ENCODE measurements at regions not wholly inside any gene's neighbourhood (a gene's known extent, or its start where the extent isn't known, plus 50 kb on each side); places are given as distances from the start of the nearest gene placed in this dataset.

DNA sequence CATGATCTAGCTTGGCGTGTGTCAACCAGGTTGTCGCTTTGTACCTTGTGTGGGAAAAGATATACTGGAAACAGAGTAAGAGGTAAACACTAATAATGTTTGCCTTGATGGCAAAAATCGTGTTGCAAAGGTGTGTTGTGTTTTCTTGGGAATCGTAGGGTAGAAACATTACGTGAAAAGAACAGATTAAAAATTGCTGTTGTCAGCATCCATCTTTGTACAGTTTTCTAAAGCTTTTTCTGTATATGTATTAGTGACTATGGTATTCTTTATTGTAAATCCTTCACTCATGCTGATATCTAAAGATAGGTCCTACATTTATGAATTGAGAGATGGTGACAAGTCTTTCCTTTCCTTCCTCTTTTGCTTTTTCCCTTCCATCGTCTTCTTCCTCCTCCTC is 116.9 kb downstream of the RPS12 start:
- TF ChIP-seq POLR2A (IDR thresholded peaks at IDR 0.05; ENCODE audit: control extremely low read depth in 1 of 2, low read depth in 2 of 2, low read length in 2 of 2) (no peak), POLR2AphosphoS5 (IDR thresholded peaks at IDR 0.05; ENCODE audit: low read depth, low read length) (no peak), TEAD4 (IDR thresholded peaks at IDR 0.05; ENCODE audit: low read depth, low read length) (no peak), YY1 (IDR thresholded peaks at IDR 0.05; ENCODE audit: low read depth, low read length) (no peak), RAD21 (IDR thresholded peaks at IDR 0.05 in 1 of 2, conservative IDR thresholded peaks at IDR 0.05 in 1 of 2; ENCODE audit: low read depth in 2 of 2, low read length in 2 of 2) (no peak), TAF1 (IDR thresholded peaks at IDR 0.05; ENCODE audit: low read depth, low read length) (no peak), NRF1 (IDR thresholded peaks at IDR 0.05; ENCODE audit: low read depth, low read length) (no peak), EZH2 (IDR thresholded peaks at IDR 0.05; ENCODE audit: low read depth, low read length, severe bottlenecking) (no peak)
- TF ChIP-seq, protein P1, sequence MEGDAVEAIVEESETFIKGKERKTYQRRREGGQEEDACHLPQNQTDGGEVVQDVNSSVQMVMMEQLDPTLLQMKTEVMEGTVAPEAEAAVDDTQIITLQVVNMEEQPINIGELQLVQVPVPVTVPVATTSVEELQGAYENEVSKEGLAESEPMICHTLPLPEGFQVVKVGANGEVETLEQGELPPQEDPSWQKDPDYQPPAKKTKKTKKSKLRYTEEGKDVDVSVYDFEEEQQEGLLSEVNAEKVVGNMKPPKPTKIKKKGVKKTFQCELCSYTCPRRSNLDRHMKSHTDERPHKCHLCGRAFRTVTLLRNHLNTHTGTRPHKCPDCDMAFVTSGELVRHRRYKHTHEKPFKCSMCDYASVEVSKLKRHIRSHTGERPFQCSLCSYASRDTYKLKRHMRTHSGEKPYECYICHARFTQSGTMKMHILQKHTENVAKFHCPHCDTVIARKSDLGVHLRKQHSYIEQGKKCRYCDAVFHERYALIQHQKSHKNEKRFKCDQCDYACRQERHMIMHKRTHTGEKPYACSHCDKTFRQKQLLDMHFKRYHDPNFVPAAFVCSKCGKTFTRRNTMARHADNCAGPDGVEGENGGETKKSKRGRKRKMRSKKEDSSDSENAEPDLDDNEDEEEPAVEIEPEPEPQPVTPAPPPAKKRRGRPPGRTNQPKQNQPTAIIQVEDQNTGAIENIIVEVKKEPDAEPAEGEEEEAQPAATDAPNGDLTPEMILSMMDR (IDR thresholded peaks at IDR 0.05; ENCODE audit: control extremely low read depth in 1 of 3, insufficient read depth in 1 of 3, low read depth in 1 of 3, low read length in 3 of 3): no peak

Data from H1 (cell line).